Ishikawa (cell line): ENCODE measurements at regions not wholly inside any gene's neighbourhood (a gene's known extent, or its start where the extent isn't known, plus 50 kb on each side); places are given as distances from the start of the nearest gene placed in this dataset.

Source experiments
- EGR1 ChIP-seq: IDR thresholded peaks from 2 replicates; pipeline ENCODE4 v1.6.1; 2012
- EP300 ChIP-seq: IDR thresholded peaks from 2 replicates; pipeline ENCODE4 v1.6.1; 2012; ENCODE audit warnings: borderline replicate concordance
- NFIC ChIP-seq: IDR thresholded peaks from 2 replicates; pipeline ENCODE4 v1.6.1; 2012
- RAD21 ChIP-seq: IDR thresholded peaks from 2 replicates; pipeline ENCODE4 v1.6.1; 2012; ENCODE audit warnings: low read depth
- ZBTB7A ChIP-seq: IDR thresholded peaks from 2 replicates; pipeline ENCODE4 v1.6.1; 2012; ENCODE audit warnings: low read depth
- TF ChIP-seq, protein P1 (sequence below): IDR thresholded peaks from 2 replicates; pipeline ENCODE4 v1.6.1; 2012; ENCODE audit warnings: low read depth, mild to moderate bottlenecking
- TF ChIP-seq, protein P2 (sequence below): IDR thresholded peaks from 2 replicates; pipeline ENCODE4 v1.6.1; 2012

DNA sequence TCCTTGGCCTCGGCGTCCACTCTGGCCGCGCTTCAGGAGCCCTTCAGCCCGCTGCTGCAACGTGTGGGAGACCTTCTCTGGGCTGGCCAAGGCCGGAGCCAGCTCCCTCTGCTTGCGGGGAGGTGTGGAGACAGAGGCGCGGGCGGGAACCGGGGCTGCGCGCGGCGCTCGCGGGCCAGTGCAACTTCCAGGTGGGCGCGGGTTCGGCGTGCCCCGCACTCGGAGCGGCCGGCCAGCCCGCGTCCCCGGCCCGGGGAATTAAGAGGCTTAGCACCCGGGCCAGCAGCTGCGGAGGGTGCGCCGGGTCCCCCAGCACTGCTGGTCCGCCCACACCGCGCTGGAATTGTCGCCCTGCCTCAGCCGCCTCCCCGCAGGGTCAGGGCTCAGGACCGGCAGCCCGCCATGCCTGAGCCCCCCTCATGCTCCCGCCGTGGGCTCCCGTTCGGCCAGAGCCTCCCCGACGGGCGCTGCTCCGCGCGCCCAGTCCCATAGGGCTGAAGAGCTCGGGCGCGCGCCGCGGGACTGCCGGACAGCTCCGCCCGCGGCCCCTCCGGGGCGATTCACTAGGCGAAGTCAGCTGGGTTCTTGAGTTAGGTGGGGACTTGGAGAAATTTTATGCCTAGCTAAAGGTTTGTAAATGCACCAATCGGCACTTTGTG, 673.9 kb downstream of the SLC16A7 start:
- TF ChIP-seq, protein P1, sequence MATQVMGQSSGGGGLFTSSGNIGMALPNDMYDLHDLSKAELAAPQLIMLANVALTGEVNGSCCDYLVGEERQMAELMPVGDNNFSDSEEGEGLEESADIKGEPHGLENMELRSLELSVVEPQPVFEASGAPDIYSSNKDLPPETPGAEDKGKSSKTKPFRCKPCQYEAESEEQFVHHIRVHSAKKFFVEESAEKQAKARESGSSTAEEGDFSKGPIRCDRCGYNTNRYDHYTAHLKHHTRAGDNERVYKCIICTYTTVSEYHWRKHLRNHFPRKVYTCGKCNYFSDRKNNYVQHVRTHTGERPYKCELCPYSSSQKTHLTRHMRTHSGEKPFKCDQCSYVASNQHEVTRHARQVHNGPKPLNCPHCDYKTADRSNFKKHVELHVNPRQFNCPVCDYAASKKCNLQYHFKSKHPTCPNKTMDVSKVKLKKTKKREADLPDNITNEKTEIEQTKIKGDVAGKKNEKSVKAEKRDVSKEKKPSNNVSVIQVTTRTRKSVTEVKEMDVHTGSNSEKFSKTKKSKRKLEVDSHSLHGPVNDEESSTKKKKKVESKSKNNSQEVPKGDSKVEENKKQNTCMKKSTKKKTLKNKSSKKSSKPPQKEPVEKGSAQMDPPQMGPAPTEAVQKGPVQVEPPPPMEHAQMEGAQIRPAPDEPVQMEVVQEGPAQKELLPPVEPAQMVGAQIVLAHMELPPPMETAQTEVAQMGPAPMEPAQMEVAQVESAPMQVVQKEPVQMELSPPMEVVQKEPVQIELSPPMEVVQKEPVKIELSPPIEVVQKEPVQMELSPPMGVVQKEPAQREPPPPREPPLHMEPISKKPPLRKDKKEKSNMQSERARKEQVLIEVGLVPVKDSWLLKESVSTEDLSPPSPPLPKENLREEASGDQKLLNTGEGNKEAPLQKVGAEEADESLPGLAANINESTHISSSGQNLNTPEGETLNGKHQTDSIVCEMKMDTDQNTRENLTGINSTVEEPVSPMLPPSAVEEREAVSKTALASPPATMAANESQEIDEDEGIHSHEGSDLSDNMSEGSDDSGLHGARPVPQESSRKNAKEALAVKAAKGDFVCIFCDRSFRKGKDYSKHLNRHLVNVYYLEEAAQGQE = no peak
- TF ChIP-seq RAD21 (no peak), EGR1 (no peak), EP300 (no peak), ZBTB7A (no peak), NFIC (no peak)
- TF ChIP-seq, protein P2, sequence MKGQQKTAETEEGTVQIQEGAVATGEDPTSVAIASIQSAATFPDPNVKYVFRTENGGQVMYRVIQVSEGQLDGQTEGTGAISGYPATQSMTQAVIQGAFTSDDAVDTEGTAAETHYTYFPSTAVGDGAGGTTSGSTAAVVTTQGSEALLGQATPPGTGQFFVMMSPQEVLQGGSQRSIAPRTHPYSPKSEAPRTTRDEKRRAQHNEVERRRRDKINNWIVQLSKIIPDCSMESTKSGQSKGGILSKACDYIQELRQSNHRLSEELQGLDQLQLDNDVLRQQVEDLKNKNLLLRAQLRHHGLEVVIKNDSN = no peak
